Middle frontal gyrus (tissue), 1 donor: ENCODE measurements at regions not wholly inside any gene's neighbourhood (a gene's known extent, or its start where the extent isn't known, plus 50 kb on each side); places are given as distances from the start of the nearest gene placed in this dataset.
A peak's percentile ranks its signal among the peaks of the same experiment; 100 is the strongest.

ENCODE experiments used
- DNase-seq: peaks from one replicate; pipeline ENCODE4 v3.0.0-alpha.2; 2015; ENCODE audit warnings: low spot score; ENCODE audit errors: extremely low spot score

GRCh38 chr3:34011171-34012101, 213.0 kb downstream of the PDCD6IP start:
- no peak for DNase-seq

GRCh38 chr3:34012102-34012461, 213.7 kb downstream of the PDCD6IP start:
- no peak for DNase-seq

DNA sequence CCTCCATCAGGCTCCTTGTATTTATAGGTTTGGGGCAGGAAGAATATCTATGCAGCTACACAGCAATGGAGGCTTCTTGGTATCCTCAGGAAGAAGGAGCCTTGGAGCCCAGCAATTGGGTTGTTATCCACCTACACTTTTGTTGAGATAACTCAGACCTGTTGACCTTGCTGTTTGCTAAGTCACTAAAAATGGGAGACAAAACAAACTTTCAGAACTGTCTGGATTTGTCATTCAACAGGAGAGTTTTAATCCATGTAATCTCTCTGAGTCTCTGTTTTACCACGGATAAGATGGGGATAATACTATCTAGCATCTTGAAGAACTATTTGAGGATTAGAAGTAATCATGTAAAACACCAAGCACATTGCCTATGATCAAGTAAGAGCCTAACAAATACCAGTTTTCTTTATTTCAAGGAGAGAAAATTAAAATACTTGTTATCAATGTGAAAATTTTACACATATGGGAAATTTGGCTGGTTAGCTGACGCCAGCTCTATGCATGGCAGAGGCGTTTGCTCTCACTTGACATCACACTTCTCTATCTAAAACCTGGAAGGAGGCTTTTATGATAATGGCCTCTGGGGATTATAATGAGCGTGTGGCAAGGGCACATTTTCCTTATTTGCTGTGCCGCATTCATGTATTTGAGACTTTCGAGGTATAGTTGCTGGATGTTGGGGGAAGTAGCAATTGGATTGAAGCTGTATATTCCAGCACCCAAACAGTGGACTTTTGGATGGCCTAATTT, 215.6 kb downstream of the PDCD6IP start:
- DNase-seq: no peak

- DNase-seq: no peak
Observed at GRCh38 chr3:34015204-34016142, 217.0 kb downstream of the PDCD6IP start.

DNA sequence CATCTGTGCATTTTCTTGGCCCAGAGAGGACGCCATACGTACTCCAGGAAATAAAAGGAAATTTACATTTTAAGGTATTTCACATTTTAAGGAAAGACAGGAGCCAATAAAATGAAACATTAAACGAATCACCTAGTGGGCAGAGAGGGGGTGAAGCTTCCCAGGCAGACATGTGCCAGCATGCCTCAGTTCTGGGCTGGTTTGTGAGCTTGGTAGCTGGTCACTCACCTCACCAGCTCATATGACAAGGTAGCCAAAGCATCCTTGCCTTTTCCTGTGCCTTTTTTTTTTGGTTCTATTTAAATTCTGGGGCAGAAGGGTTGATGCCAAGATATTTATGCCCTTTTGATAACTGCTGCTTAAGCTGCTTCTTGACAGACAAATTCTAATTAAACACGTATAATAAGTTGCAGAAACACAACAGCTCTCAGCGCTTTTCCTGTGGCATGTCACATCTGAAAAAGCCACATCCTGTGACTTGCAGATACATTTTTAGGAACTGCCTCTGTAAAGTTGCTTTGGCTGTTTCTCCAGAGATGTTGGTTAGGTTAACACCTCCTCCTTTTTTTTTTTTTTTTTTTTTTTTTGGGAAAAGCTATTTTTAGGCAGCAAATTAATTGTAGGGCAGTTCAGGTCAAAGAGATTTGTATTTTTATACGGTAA, 218.6 kb downstream of the PDCD6IP start:
- no peak for DNase-seq

DNA sequence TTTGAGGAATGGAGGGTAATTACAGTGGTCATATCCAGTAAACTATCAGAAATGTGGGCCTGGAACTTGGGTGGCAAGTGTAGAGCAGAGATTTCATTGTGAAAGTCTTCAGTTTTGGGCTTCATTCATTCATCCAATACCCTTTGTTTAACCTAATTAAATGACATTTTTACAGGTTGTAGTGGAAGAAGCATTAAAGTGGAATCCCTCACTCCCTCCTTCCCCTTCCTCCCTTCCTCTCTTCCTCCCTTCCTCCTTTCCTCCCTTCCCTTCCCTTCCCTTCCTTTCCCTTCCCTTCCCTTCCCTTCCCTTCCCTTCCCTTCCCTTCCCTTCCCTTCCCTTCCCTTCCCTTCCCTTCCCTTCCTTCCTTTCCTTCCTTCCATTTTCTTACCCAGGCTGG, 219.3 kb downstream of the PDCD6IP start:
- DNase-seq: no peak

- no peak for DNase-seq
Observed at GRCh38 chr3:34019158-34019557, 220.7 kb downstream of the PDCD6IP start.

DNA sequence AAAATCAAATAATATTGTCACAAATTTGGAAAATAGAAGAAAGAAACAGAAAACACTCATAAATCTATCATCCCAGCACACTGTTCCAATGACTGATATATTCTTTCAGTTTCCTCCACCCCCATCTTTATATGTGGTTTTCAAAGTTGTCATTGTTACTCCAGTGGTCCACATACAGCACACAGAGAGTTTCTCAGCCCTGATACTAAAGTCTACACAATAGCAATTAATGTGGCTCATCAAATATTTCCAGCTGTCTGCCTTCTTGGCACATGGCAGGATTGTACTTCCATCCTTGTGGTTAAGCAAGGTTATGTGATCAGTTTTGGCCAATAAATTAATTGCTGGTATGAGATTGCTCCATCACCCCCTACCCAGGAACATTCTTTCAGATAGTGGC, 221.7 kb downstream of the PDCD6IP start:
- DNase-seq: no peak

DNA sequence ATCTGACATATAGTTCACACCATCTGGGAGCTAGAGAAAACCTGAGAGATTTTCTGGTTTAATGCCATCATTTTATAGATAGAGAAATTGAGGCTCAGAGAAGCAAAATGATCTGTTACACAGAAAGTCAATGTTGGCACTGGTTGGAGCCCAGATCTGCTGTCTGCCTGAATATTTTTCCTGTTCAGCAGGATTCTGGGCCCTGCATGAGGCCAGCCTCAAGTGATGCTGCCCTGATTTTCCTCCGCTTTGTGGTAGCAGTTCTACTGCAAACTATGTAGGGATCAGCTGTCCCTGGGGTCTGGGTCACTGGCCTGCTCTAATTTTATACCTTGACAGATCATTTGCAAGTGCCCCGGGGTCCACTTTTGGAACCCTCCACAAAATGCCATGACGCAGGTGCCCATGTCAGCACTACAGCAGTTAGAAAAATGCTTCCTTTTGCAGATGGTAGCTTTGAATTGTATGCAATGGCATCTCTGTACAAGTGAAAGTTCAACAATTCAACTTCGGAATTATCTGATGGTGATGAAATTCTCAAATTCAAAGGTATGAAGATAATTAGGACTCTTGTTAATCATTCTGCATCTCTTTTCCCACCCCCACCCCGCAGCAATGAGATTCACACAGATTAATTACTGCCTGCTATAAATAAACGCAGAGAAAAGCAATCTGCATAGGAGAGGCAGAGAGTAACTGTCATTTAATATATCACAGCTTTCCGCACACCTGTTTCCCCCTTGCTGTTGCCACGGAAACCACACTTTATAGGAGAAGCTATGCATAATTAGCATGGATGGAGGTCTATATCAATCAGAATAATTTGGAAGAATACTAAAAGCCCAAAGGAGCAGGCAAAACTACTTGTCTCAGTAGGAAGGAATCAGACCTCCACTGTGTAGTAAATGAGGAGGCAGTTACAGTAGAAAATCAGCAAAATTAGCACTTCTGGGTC, 222.6 kb downstream of the PDCD6IP start:
- DNase-seq: no peak

DNA sequence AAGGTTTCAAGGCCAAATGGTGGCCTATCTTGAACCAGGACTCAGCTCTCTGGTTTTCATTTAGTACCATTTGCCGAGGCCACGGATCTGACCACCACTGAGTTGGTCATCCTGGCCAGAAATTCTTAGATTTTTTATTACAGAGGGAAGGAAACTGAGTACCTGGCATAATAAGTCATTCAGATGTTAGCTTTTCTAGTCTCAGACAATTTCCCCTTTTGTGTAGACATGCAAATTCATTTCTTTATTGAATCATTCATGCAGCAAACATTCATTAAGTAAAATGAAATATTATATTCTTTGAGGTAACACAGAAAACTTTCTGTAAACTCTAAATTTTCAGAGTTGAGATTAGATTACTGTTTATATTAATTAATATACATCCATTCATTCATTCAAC, 223.7 kb downstream of the PDCD6IP start:
- DNase-seq: no peak

DNA sequence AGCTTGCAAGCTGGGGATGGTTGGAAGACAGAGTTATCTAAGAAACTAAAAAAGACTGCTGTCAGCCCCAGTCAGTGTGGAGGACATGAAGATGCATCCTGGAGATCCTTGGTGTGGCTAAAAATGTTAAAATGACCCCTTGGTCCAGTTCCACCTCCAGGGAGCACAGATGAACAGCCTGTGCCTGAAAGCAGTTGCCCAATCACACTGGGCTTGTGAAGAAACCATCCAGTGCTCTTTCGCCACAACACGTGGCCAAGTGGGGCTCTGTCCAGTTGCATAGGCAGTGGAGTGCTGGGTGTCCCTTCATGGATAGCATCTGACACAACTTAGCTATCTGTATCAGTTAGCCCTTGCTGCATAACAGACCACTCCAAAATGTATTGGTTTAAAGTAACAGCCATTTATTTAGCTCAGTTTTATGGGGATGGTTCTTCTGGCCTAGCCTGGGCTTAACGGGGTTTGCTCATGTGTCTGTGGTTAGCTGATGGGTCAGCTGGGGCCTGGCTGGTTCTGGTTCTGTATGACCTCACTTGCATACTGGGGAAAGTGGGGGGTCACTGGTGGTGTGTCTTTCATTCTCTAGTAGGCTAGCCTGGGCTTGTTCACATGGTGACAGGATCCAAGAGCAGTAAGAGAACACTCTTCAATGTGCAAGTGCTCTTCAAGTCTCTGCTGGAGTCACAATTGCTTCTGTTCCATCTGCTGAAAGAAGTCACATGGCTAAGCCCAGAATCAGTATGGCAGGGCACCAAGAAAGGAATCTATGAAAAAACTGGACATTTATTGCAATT, 226.2 kb downstream of the PDCD6IP start:
- DNase-seq: no peak

DNA sequence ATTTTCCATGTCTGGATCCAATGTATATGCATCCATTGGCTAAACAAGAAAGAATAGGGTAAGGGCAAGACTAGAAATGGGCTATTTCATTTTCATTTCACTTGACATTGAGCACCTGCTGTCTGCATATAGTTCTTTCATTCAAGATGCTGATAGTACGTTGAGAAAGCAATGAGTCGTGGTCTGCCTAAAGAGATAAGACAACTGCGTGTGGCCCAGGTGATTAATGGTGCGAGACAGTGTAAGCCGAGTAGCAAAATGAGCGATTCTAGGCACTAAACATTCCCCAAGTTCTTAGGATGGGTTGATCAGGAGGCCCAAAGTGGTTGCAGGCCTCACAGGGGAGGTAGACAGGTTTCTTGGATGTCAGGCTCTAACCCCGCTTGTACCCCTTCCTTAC, 235.4 kb downstream of the PDCD6IP start:
- DNase-seq: no peak

DNA sequence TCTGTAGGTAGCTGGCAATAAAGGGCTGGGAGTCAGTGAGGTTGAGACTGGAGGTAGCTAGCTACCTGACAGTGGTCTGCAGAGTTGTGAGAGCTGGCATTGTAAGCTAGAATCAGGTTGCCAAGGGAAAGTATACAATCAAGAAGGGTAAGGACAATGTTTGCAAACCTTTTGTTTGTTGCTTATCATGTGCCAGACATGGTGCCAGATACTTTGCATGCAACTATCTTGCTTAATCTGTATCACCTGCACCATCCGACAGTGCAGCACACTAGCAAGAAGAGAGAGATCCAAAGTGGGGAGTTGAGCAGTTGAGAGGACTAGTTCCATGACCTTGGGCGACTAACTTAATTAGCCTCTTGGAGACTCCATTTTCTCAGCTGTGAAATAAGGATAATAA, 236.4 kb downstream of the PDCD6IP start:
- DNase-seq: no peak

GRCh38 chr3:34035775-34036174, 237.3 kb downstream of the PDCD6IP start:
- no peak for DNase-seq

DNA sequence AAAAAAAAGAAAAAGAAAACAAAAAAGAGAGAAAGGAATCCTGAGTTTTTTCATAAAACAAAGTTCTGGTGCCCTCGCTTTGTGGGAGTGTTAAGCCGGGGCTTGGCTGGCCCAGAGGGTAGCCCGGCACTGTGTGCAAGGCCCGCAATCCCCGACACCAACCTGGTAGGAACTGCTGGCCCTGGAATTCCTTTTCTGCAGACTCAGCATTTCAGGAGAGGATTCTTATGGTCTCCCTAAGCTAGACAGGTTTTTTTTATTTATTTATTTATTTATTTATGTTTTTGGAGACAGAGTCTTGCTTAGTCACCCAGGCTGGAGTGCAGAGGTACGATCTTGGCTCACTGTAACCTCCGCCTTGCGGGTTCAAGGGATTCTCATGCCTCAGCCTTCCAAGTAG, 238.8 kb downstream of the PDCD6IP start:
- DNase-seq: no peak

GRCh38 chr3:34038131-34038530, 239.7 kb downstream of the PDCD6IP start:
- peak; percentile 61 for DNase-seq

DNA sequence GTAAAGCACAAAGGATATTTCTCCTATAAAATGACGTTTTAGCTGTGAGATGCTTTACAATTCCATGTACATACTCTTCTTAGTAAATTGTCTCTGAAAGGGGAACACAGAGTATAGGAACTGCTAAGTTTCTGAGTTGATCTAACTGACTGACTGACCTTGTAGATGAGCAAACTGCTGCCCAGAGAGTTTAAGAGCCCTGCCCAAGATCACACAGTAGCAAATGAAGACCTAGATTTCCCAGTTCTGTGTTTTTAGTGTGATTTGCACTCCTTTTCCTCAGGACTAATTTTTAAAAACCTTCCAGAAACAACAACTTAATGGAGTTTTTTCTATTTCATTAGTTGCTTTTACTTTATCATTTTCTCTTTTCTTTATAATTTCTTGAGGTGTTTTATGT, 247.7 kb downstream of the PDCD6IP start:
- no peak for DNase-seq

GRCh38 chr3:34053626-34054025, 255.2 kb downstream of the PDCD6IP start:
- DNase-seq: peak; percentile 62
